ENCODE measurements at regions not wholly inside any gene's neighbourhood (a gene's known extent, or its start where the extent isn't known, plus 50 kb on each side); places are given as distances from the start of the nearest gene placed in this dataset.

GRCh38 chr11:70014291-70014690 is 63.8 kb upstream of the ANO1 start:
- TF ChIP-seq CTCF (IDR thresholded peaks at IDR 0.05) (no peak), POLR2A (IDR thresholded peaks at IDR 0.05) (no peak)

Data from ovary (tissue), 3 donors.